Neural cell (in vitro differentiated cells): ENCODE measurements at regions not wholly inside any gene's neighbourhood (a gene's known extent, or its start where the extent isn't known, plus 50 kb on each side); places are given as distances from the start of the nearest gene placed in this dataset.

Source experiments
- H2AFZ ChIP-seq: fragments of 200-600, 300-800 bp; sonication (generic), shearing (Covaris generic); 2 replicates; pipeline ENCODE4 v1.6.0; 2014; ENCODE audit warnings: low read depth, mild to moderate bottlenecking, antibody characterized with exemption, low read length, moderate library complexity
- H3F3A ChIP-seq: fragments of 200-600 bp; shearing (Covaris generic); 2 replicates; pipeline ENCODE4 v1.6.1; 2016; ENCODE audit warnings: mild to moderate bottlenecking, moderate library complexity, mixed read lengths, antibody characterized with exemption, low read length; ENCODE audit not compliant: insufficient read depth, poor library complexity, severe bottlenecking
- H3K27ac ChIP-seq: fragments of 200-600, 300-800 bp; sonication (generic), shearing (Covaris generic); 2 replicates; pipeline ENCODE4 v1.5.1; 2014; ENCODE audit warnings: mild to moderate bottlenecking, low read length, moderate library complexity
- H3K27me3 ChIP-seq: fragments of 300-800, 200-600 bp; sonication (generic), shearing (Covaris generic); 2 replicates; pipeline ENCODE4 v1.6.0; 2014; ENCODE audit warnings: mild to moderate bottlenecking, low read depth, low read length, moderate library complexity; ENCODE audit not compliant: insufficient read depth
- H3K36me3 ChIP-seq: fragments of 300-800, 200-600 bp; sonication (generic), shearing (Covaris generic); 2 replicates; pipeline ENCODE4 v1.5.1; 2014; ENCODE audit warnings: mild to moderate bottlenecking, antibody characterized with exemption, low read length, moderate library complexity; ENCODE audit not compliant: insufficient read depth
- H3K4me2 ChIP-seq: fragments of 300-800, 200-600 bp; sonication (generic), shearing (Covaris generic); 2 replicates; pipeline ENCODE4 v1.6.0; 2014; ENCODE audit warnings: mild to moderate bottlenecking, low read length
- H3K4me3 ChIP-seq: fragments of 300-800, 200-600 bp; sonication (generic), shearing (Covaris generic); 2 replicates; pipeline ENCODE4 v1.5.1; 2014; ENCODE audit warnings: mild to moderate bottlenecking, low read length, moderate library complexity
- H3K79me2 ChIP-seq: fragments of 200-600 bp; shearing (Covaris generic); replicated peaks from 2 replicates; pipeline ENCODE4 v1.6.0; 2014; ENCODE audit warnings: mild to moderate bottlenecking, low read length, moderate library complexity; ENCODE audit not compliant: insufficient read depth
- H3K9ac ChIP-seq: fragments of 300-800, 200-600 bp; sonication (generic), shearing (Covaris generic); 2 replicates; pipeline ENCODE4 v1.6.1; 2016; ENCODE audit warnings: mild to moderate bottlenecking, low read length, mixed read lengths
- H3K9me2 ChIP-seq: fragments of 200-600 bp; shearing (Covaris generic); 2 replicates; pipeline ENCODE4 v1.6.1; 2016; ENCODE audit warnings: mild to moderate bottlenecking, low read length, mixed read lengths; ENCODE audit not compliant: insufficient read depth
- H3K9me3 ChIP-seq: fragments of 200-600, 300-800 bp; sonication (generic), shearing (Covaris generic); 2 replicates; pipeline ENCODE4 v1.6.1; 2016; ENCODE audit warnings: mild to moderate bottlenecking, mixed run types, low read length, moderate library complexity, mixed read lengths
- H4K20me1 ChIP-seq: fragments of 200-600 bp; shearing (Covaris generic); 2 replicates; pipeline ENCODE4 v1.6.1; 2016; ENCODE audit warnings: mild to moderate bottlenecking, mixed run types; ENCODE audit not compliant: insufficient read depth
- CTCF ChIP-seq: fragments of 450-650 bp; IDR thresholded peaks from 2 replicates; pipeline ENCODE4 v1.5.1; 2014; ENCODE audit warnings: antibody characterized with exemption, mild to moderate bottlenecking, moderate library complexity; ENCODE audit not compliant: poor library complexity, severe bottlenecking
- EP300 ChIP-seq: fragments of 450-650 bp; conservative IDR thresholded peaks from 2 replicates; pipeline ENCODE4 v1.6.1; 2014; ENCODE audit warnings: antibody characterized with exemption, mild to moderate bottlenecking, moderate library complexity; ENCODE audit not compliant: poor library complexity, severe bottlenecking
- EZH2 ChIP-seq: fragments of 200-600, 300-800 bp; shearing (Covaris generic), sonication (generic); IDR thresholded peaks from 2 replicates; pipeline ENCODE4 v1.6.1; 2014; ENCODE audit warnings: antibody characterized with exemption, low read length, borderline replicate concordance, mild to moderate bottlenecking; ENCODE audit not compliant: insufficient read depth, poor library complexity, severe bottlenecking
- MXI1 ChIP-seq: fragments of 450-650 bp; conservative IDR thresholded peaks from 2 replicates; pipeline ENCODE4 v1.6.1; 2014; ENCODE audit warnings: antibody characterized with exemption, mild to moderate bottlenecking; ENCODE audit not compliant: poor library complexity, severe bottlenecking
- POLR2AphosphoS5 ChIP-seq: IDR thresholded peaks from 2 replicates; pipeline ENCODE4 v1.6.1; 2012
- RAD21 ChIP-seq: fragments of 450-650 bp; conservative IDR thresholded peaks from 2 replicates; pipeline ENCODE4 v1.6.1; 2014; ENCODE audit warnings: antibody characterized with exemption, mild to moderate bottlenecking, moderate library complexity
- REST ChIP-seq: IDR thresholded peaks from 2 replicates; pipeline ENCODE4 v1.6.1; 2012; ENCODE audit warnings: borderline replicate concordance
- SMC3 ChIP-seq: fragments of 450-650 bp; conservative IDR thresholded peaks from 2 replicates; pipeline ENCODE4 v1.6.1; 2014; ENCODE audit warnings: antibody characterized with exemption, mild to moderate bottlenecking, moderate library complexity; ENCODE audit not compliant: poor library complexity
- TAF1 ChIP-seq: IDR thresholded peaks from 2 replicates; pipeline ENCODE4 v1.6.1; 2012; ENCODE audit warnings: low read depth

DNA sequence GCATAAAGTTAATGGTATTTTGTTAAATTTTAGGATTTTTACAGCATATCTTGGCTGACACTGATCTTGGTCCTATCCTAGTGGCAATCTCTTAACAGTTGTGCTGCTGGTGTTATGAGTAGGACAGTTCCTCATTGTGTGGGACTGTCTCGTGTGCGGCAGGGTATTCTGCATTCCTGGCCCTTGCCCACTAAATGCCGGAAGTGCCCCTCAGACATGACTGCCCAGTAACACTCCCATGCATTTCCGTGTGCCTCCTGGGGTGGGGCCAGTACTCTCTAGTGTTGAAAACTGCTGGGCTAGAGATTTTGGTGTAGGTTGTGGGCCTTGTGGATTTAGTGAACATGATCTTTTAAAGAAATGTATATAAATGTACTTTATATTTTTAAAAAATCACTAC is 227.1 kb upstream of the DMRT1 start:
- Histone ChIP-seq H3F3A (no peaks in the 10 kb centered on the region), H4K20me1 (no peaks in the 10 kb centered on the region), H3K9me2 (no peaks in the 10 kb centered on the region), H3K9me3 (no peaks in the 10 kb centered on the region), H3K79me2 (no peaks in the 10 kb centered on the region), H3K4me3 (no peak overlapping the region), H3K36me3 (no peaks in the 10 kb centered on the region), H3K9ac (no peak overlapping the region), H3K27ac (no peak overlapping the region), H3K4me2 (no peak overlapping the region), H2AFZ (no peak overlapping the region), H3K27me3 (no peaks in the 10 kb centered on the region)
- TF ChIP-seq TAF1: no peak
- no peak for TF ChIP-seq MXI1
- no peak for TF ChIP-seq EZH2
- TF ChIP-seq REST: no peak
- TF ChIP-seq POLR2AphosphoS5: no peak
- TF ChIP-seq RAD21: no peak
- no peak for TF ChIP-seq EP300

GRCh38 chr9:615756-616155 is 225.7 kb upstream of the DMRT1 start:
- Histone ChIP-seq H3K9me3 (no peaks in the 10 kb centered on the region), H3F3A (no peaks in the 10 kb centered on the region), H4K20me1 (no peaks in the 10 kb centered on the region), H3K9ac (no peak overlapping the region), H3K27ac (no peak overlapping the region), H3K4me2 (no peak overlapping the region), H3K27me3 (no peaks in the 10 kb centered on the region), H3K9me2 (no peaks in the 10 kb centered on the region), H3K79me2 (no peaks in the 10 kb centered on the region), H3K36me3 (no peaks in the 10 kb centered on the region), H3K4me3 (no peak overlapping the region), H2AFZ (no peak overlapping the region)
- TF ChIP-seq CTCF (no peak), MXI1 (no peak), EZH2 (no peak), TAF1 (no peak), SMC3 (no peak), REST (no peak), POLR2AphosphoS5 (no peak), RAD21 (no peak)
